GM12891 (cell line): ENCODE measurements at regions not wholly inside any gene's neighbourhood (a gene's known extent, or its start where the extent isn't known, plus 50 kb on each side); places are given as distances from the start of the nearest gene placed in this dataset.
"Not testable (repeated sequence)": the region's sequence is repeated elsewhere in the genome, so short reads cannot be mapped to it uniquely, and the experiment has no call there.

Source experiments
- DNase-seq: peaks from one replicate; pipeline ENCODE4 v3.0.0; 2011; ENCODE audit warnings: low spot score; ENCODE audit not compliant: insufficient read length
- FAIRE-seq: peaks from 2 replicates; lab custom pipeline; 2011; peaks lifted over from hg19 to GRCh38; lab: Jason Lieb, UNC
- PAX5 ChIP-seq: IDR thresholded peaks from 2 replicates; pipeline ENCODE4 v1.6.1; 2011; ENCODE audit warnings: low read length, moderate library complexity, mild to moderate bottlenecking; ENCODE audit not compliant: insufficient read depth, severe bottlenecking
- POLR2A ChIP-seq: IDR thresholded peaks from 2 replicates; pipeline ENCODE4 v1.6.1; 2011; ENCODE audit warnings: low read depth, low read length, control low read depth
- POLR2AphosphoS5 ChIP-seq: IDR thresholded peaks from 2 replicates; pipeline ENCODE4 v1.6.1; 2011; ENCODE audit warnings: low read depth, low read length, control low read depth
- POU2F2 ChIP-seq: IDR thresholded peaks from 2 replicates; pipeline ENCODE4 v1.6.1; 2011; ENCODE audit warnings: low read depth, mild to moderate bottlenecking, control low read depth, low read length, moderate library complexity
- SPI1 ChIP-seq: IDR thresholded peaks from 2 replicates; pipeline ENCODE4 v1.6.1; 2011; ENCODE audit warnings: low read depth, low read length, control low read depth
- TAF1 ChIP-seq: IDR thresholded peaks from 2 replicates; pipeline ENCODE4 v1.6.1; 2011; ENCODE audit warnings: low read depth, low read length, control low read depth

GRCh38 chr3:26847680-26848079, 225.1 kb downstream of the LRRC3B start:
- FAIRE-seq: no peak

GRCh38 chr3:26894443-26894842, 271.9 kb downstream of the LRRC3B start:
- TF ChIP-seq SPI1: no peak
- no peak for TF ChIP-seq POLR2A
- TF ChIP-seq POLR2AphosphoS5: no peak
- no peak for TF ChIP-seq TAF1
- no peak for TF ChIP-seq POU2F2
- TF ChIP-seq PAX5: no peak

More at GRCh38 chr3:26847680-26848079, 225.1 kb downstream of the LRRC3B start:
- TF ChIP-seq POLR2AphosphoS5 (no peak), TAF1 (no peak), POLR2A (no peak), POU2F2 (no peak), PAX5 (no peak)
- DNase-seq: no peak

GRCh38 chr3:26915208-26915607, 292.6 kb downstream of the LRRC3B start:
- DNase-seq (no peak), FAIRE-seq (no peak)
- TF ChIP-seq POLR2AphosphoS5 (no peak), POLR2A (no peak), TAF1 (no peak), PAX5 (no peak), SPI1 (no peak), POU2F2 (no peak)

More at GRCh38 chr3:26894443-26894842, 271.9 kb downstream of the LRRC3B start:
- FAIRE-seq (no peak), DNase-seq (no peak)

GRCh38 chr3:26920646-26921478, 298.3 kb downstream of the LRRC3B start:
- FAIRE-seq (no peak), DNase-seq (no peak)
- TF ChIP-seq SPI1 (no peak), POU2F2 (no peak), TAF1 (no peak), POLR2A (no peak), POLR2AphosphoS5 (no peak), PAX5 (no peak)

- TF ChIP-seq PAX5: no peak
- no peak for TF ChIP-seq POU2F2
- TF ChIP-seq TAF1: no peak
- no peak for TF ChIP-seq POLR2AphosphoS5
- no peak for TF ChIP-seq POLR2A
- no peak for TF ChIP-seq SPI1
- FAIRE-seq: no peak
- no peak for DNase-seq
Measured at GRCh38 chr3:26931896-26932295, 309.3 kb downstream of the LRRC3B start.

GRCh38 chr3:26932752-26933151, 310.2 kb downstream of the LRRC3B start:
- TF ChIP-seq SPI1 (no peak), PAX5 (no peak), POLR2AphosphoS5 (no peak), POU2F2 (no peak), TAF1 (no peak), POLR2A (no peak)
- FAIRE-seq (no peak), DNase-seq (no peak)

- not testable (repeated sequence) for DNase-seq, FAIRE-seq
Measured at GRCh38 chr3:26945480-26945879, 322.9 kb downstream of the LRRC3B start.

- FAIRE-seq (no peak), DNase-seq (no peak)
- no peak for TF ChIP-seq TAF1
- no peak for TF ChIP-seq POU2F2
- TF ChIP-seq POLR2AphosphoS5: no peak
- TF ChIP-seq PAX5: no peak
- no peak for TF ChIP-seq POLR2A
- TF ChIP-seq SPI1: no peak
Measured at GRCh38 chr3:26960382-26960781, 337.8 kb downstream of the LRRC3B start.

- no peak for TF ChIP-seq SPI1
- TF ChIP-seq POLR2AphosphoS5: no peak
- TF ChIP-seq POLR2A: no peak
- FAIRE-seq (no peak), DNase-seq (no peak)
Measured at GRCh38 chr3:26962492-26963360, 340.2 kb downstream of the LRRC3B start.
